H1 (cell line): ENCODE measurements at regions not wholly inside any gene's neighbourhood (a gene's known extent, or its start where the extent isn't known, plus 50 kb on each side); places are given as distances from the start of the nearest gene placed in this dataset.

Source experiments
- CTCF ChIA-PET: fragments of 300-600 bp; sonication (Branson Sonifier 250); formaldehyde crosslinking; loops from one replicate; lab custom pipeline; 2021; ENCODE audit not compliant: partially characterized antibody; lab: Charles Lee
- POLR2A ChIA-PET: fragments of 300-600 bp; sonication (Branson Sonifier 250); formaldehyde crosslinking; loops from one replicate; lab custom pipeline; 2021; ENCODE audit warnings: inconsistent platforms; ENCODE audit not compliant: partially characterized antibody; lab: Charles Lee
- DNase-seq, 2 experiments: peaks; one replicate each; pipeline versions ENCODE4 v3.0.0 to v3.0.0-alpha.2; 2010 to 2022; ENCODE audit warnings: low spot score in 2 of 2, low read depth in 1 of 2, mixed read lengths in 1 of 2
- FAIRE-seq: peaks from 2 replicates; lab custom pipeline; 2011; peaks lifted over from hg19 to GRCh38; lab: Jason Lieb, UNC
- H2AFZ ChIP-seq: 2 replicates; pipeline ENCODE4 v1.8.1; 2012; ENCODE audit warnings: low read length, inconsistent platforms
- H2AK5ac ChIP-seq: 2 replicates; pipeline ENCODE4 v1.6.1; 2013; ENCODE audit warnings: low read depth, low read length
- H2BK120ac ChIP-seq: replicated peaks from 2 replicates; pipeline ENCODE3; 2013; ENCODE audit warnings: low read depth, low read length, inconsistent platforms
- H2BK12ac ChIP-seq: 2 replicates; pipeline ENCODE4 v1.6.1; 2013; ENCODE audit warnings: low read depth, low read length
- H2BK15ac ChIP-seq: 2 replicates; pipeline ENCODE4 v1.6.1; 2013; ENCODE audit warnings: low read length
- H2BK20ac ChIP-seq: 2 replicates; pipeline ENCODE4 v1.6.1; 2013; ENCODE audit warnings: low read length
- H2BK5ac ChIP-seq: 2 replicates; pipeline ENCODE4 v1.6.1; 2013; ENCODE audit warnings: low read depth, low read length
- H3K14ac ChIP-seq: 2 replicates; pipeline ENCODE4 v1.6.1; 2013; ENCODE audit warnings: inconsistent platforms; ENCODE audit not compliant: insufficient read length
- H3K18ac ChIP-seq: 2 replicates; pipeline ENCODE4 v1.6.1; 2013; ENCODE audit warnings: low read length; ENCODE audit errors: extremely low read depth
- H3K23ac ChIP-seq: 2 replicates; pipeline ENCODE4 v1.6.1; 2013; ENCODE audit warnings: inconsistent platforms; ENCODE audit not compliant: insufficient read length
- H3K23me2 ChIP-seq: 2 replicates; pipeline ENCODE4 v1.6.1; 2013; ENCODE audit warnings: low read depth, low read length
- H3K27ac ChIP-seq: 2 replicates; pipeline ENCODE4 v1.6.1; 2011; ENCODE audit warnings: low read depth, low read length, inconsistent platforms
- H3K27me3 ChIP-seq, 4 experiments: replicated peaks in 1 of 4; 1 replicate in 1 of 4; 2 replicates in 3 of 4; pipeline versions ENCODE4 v1.6.1 to v1.8.1; 2011 to 2013; ENCODE audit warnings: low read length in 3 of 4, mild to moderate bottlenecking in 3 of 4, inconsistent platforms in 2 of 4, mixed read lengths in 2 of 4, moderate library complexity in 1 of 4; ENCODE audit not compliant: control insufficient read depth in 3 of 4, insufficient read depth in 3 of 4; ENCODE audit errors: extremely low read depth in 1 of 4
- H3K36me3 ChIP-seq, 4 experiments: 2 replicates each; pipeline versions ENCODE4 v1.6.1 to v1.8.1; 2011 to 2013; ENCODE audit warnings: mild to moderate bottlenecking in 4 of 4, low read length in 3 of 4, moderate library complexity in 2 of 4, control low read depth in 1 of 4, inconsistent platforms in 1 of 4; ENCODE audit not compliant: insufficient read depth in 4 of 4, control insufficient read depth in 2 of 4
- H3K4ac ChIP-seq: replicated peaks from 2 replicates; pipeline ENCODE3; 2013; ENCODE audit warnings: low read length, low read depth, mixed read lengths, inconsistent platforms; ENCODE audit not compliant: insufficient read length
- H3K4me1 ChIP-seq, 4 experiments: replicated peaks in 1 of 4; 1 replicate in 1 of 4; 2 replicates in 3 of 4; pipeline versions ENCODE4 v1.6.1 to v1.8.1; 2011 to 2013; ENCODE audit warnings: low read length in 3 of 4, inconsistent platforms in 2 of 4, mixed read lengths in 1 of 4; ENCODE audit not compliant: insufficient read depth in 4 of 4, control insufficient read depth in 3 of 4
- H3K4me2 ChIP-seq, 2 experiments: 2 replicates each; pipeline versions ENCODE4 v1.6.1 to v1.8.1; 2011 to 2013; ENCODE audit warnings: low read depth in 2 of 2, low read length in 2 of 2, control low read depth in 1 of 2, inconsistent platforms in 1 of 2, mild to moderate bottlenecking in 1 of 2; ENCODE audit not compliant: insufficient read depth in 1 of 2
- H3K4me3 ChIP-seq, 4 experiments: fragments of 200-600, 300-600 bp in 1 of 4; sonication (generic), shearing (Covaris generic), sonication (Bioruptor Twin) in 1 of 4; 2 replicates each; pipeline versions ENCODE4 v1.5.1 to v1.8.1; 2011 to 2016; ENCODE audit warnings: low read length in 4 of 4, low read depth in 3 of 4, control low read depth in 2 of 4, inconsistent platforms in 2 of 4, mild to moderate bottlenecking in 2 of 4, mixed read lengths in 1 of 4, moderate library complexity in 1 of 4; ENCODE audit not compliant: insufficient read depth in 2 of 4; ENCODE audit errors: extremely low read depth in 1 of 4
- H3K56ac ChIP-seq: replicated peaks from 2 replicates; pipeline ENCODE3; 2013; ENCODE audit warnings: low read depth, mild to moderate bottlenecking, mixed read lengths, low read length, inconsistent platforms; ENCODE audit not compliant: insufficient read length
- H3K79me1 ChIP-seq: 2 replicates; pipeline ENCODE4 v1.6.1; 2013; ENCODE audit warnings: low read depth, low read length, control low read depth
- H3K79me2 ChIP-seq, 2 experiments: 2 replicates each; pipeline versions ENCODE4 v1.6.1 to v1.8.1; 2012 to 2013; ENCODE audit warnings: low read length in 2 of 2, mild to moderate bottlenecking in 2 of 2, inconsistent platforms in 1 of 2; ENCODE audit not compliant: insufficient read depth in 2 of 2, control insufficient read depth in 1 of 2
- H3K9ac ChIP-seq, 4 experiments: replicated peaks in 1 of 4; 1 replicate in 1 of 4; 2 replicates in 3 of 4; pipeline versions ENCODE4 v1.6.1 to v1.8.1; 2011 to 2013; ENCODE audit warnings: low read depth in 3 of 4, low read length in 3 of 4, control low read depth in 2 of 4, mild to moderate bottlenecking in 2 of 4, moderate library complexity in 2 of 4, inconsistent platforms in 1 of 4; ENCODE audit errors: extremely low read depth in 1 of 4
- H3K9me3 ChIP-seq, 2 experiments: 2 replicates each; pipeline versions ENCODE4 v1.6.1 to v1.8.1; 2012 to 2013; ENCODE audit warnings: mild to moderate bottlenecking in 2 of 2, moderate library complexity in 2 of 2, control low read depth in 1 of 2, inconsistent platforms in 1 of 2, low read depth in 1 of 2, low read length in 1 of 2, mixed read lengths in 1 of 2; ENCODE audit not compliant: insufficient read depth in 2 of 2
- H4K20me1 ChIP-seq, 2 experiments: replicated peaks in 1 of 2; 2 replicates each; pipeline versions ENCODE3 to v1.8.1; 2011 to 2013; ENCODE audit warnings: inconsistent platforms in 2 of 2, low read length in 2 of 2, mild to moderate bottlenecking in 1 of 2; ENCODE audit not compliant: insufficient read depth in 2 of 2, control insufficient read depth in 1 of 2
- H4K5ac ChIP-seq: 2 replicates; pipeline ENCODE4 v1.6.1; 2013; ENCODE audit warnings: low read length, low read depth, mixed read lengths, inconsistent platforms; ENCODE audit not compliant: insufficient read length
- H4K8ac ChIP-seq: 2 replicates; pipeline ENCODE4 v1.8.0; 2013; ENCODE audit warnings: mild to moderate bottlenecking, moderate library complexity, low read length, inconsistent platforms; ENCODE audit not compliant: insufficient read depth; ENCODE audit errors: extremely low read depth
- H4K91ac ChIP-seq: replicated peaks from 2 replicates; pipeline ENCODE3; 2013; ENCODE audit warnings: low read length, mixed read lengths, inconsistent platforms; ENCODE audit not compliant: insufficient read length
- POU5F1 ChIP-seq: IDR thresholded peaks from 2 replicates; pipeline ENCODE4 v1.6.1; 2011; ENCODE audit warnings: low read depth, mild to moderate bottlenecking, low read length, moderate library complexity
- WGBS, 2 experiments: shearing (Covaris generic) in 1 of 2; methylation state at CpG; one replicate each; pipeline versions ENCODE4 v1.1.6 to v1.1.7; 2013 to 2015; ENCODE audit warnings: low lambda C conversion rate in 2 of 2, mixed read lengths in 2 of 2, inconsistent platforms in 1 of 2, low coverage in 1 of 2, missing lambda C conversion rate in 1 of 2; ENCODE audit not compliant: insufficient replicate concordance in 2 of 2, insufficient coverage in 1 of 2, insufficient read length in 1 of 2; ENCODE audit errors: extremely low coverage in 1 of 2, missing lambda C conversion rate in 1 of 2; 5-methylcytosine and 5-hydroxymethylcytosine counted together

- no peaks in the 10 kb centered on the region for H3K36me3 ChIP-seq
- ChIA-PET POLR2A (no interaction called here), CTCF (no interaction called here)
- H4K91ac ChIP-seq, result no peak overlapping the region
- no peak for TF ChIP-seq POU5F1
- H4K20me1 ChIP-seq, result no peaks in the 10 kb centered on the region
- no peaks in the 10 kb centered on the region for H3K4me1 ChIP-seq
- H3K18ac ChIP-seq, result no peak overlapping the region
- 88% methylated on average over 3 of the region's 3 CpGs; no CpG with 5 or more reads in 1 of the 2 experiments for WGBS, 2 experiments
- no peak overlapping the region for H2BK20ac ChIP-seq
- DNase-seq (no peak), FAIRE-seq (no peak)
- H2AFZ ChIP-seq, result no peak overlapping the region
- no peak overlapping the region for H2BK12ac ChIP-seq
- no peak overlapping the region for H3K9ac ChIP-seq
- no peak overlapping the region for H3K23ac ChIP-seq
- no peak overlapping the region for H3K4me2 ChIP-seq
- H3K23me2 ChIP-seq, result no peaks in the 10 kb centered on the region
- H3K9me3 ChIP-seq, result no peaks in the 10 kb centered on the region
- H2BK15ac ChIP-seq, result no peak overlapping the region
- no peak overlapping the region for H4K5ac ChIP-seq
- no peaks in the 10 kb centered on the region for H3K79me1 ChIP-seq
- H3K56ac ChIP-seq, result no peak overlapping the region
- no peak overlapping the region for H3K4ac ChIP-seq
- H3K14ac ChIP-seq, result no peak overlapping the region
- no peak overlapping the region for H3K27ac ChIP-seq
- H3K27me3 ChIP-seq, result no peaks in the 10 kb centered on the region
- H2AK5ac ChIP-seq, result no peak overlapping the region
- no peak overlapping the region for H2BK5ac ChIP-seq
- H4K8ac ChIP-seq, result no peak overlapping the region
- no peak overlapping the region for H2BK120ac ChIP-seq
- H3K79me2 ChIP-seq, result no peaks in the 10 kb centered on the region
- no peak overlapping the region for H3K4me3 ChIP-seq
Measured at GRCh38 chr2:220708366-220708765, 863.7 kb downstream of the EPHA4 start.
